ENCODE measurements at regions not wholly inside any gene's neighbourhood (a gene's known extent, or its start where the extent isn't known, plus 50 kb on each side); places are given as distances from the start of the nearest gene placed in this dataset.

GRCh38 chr7:38034062-38034908, 113.8 kb downstream of the EPDR1 start:
- Histone ChIP-seq H3K27ac (ENCODE audit: extremely low read depth, low read depth, low read length) (no peak overlapping the region), H3K4me3 (ENCODE audit: low read depth, low read length) (no peak overlapping the region), H3K4me1 (ENCODE audit: control insufficient read depth, insufficient read depth, low read length) (no peaks in the 10 kb centered on the region), H3K36me3 (ENCODE audit: control insufficient read depth in 2 of 2, insufficient read depth in 1 of 2, low read length in 2 of 2) (no peaks in the 10 kb centered on the region), H3K9me3 (ENCODE audit: control insufficient read depth, insufficient read depth, low read depth, low read length) (no peaks in the 10 kb centered on the region)
- CTCF ChIA-PET: no interaction called here
- TF ChIP-seq ZNF23 (tag by site-specific recombination; IDR thresholded peaks at IDR 0.05; ENCODE audit: borderline replicate concordance) (no peak), ZNF404 (tag by site-specific recombination; IDR thresholded peaks at IDR 0.05) (no peak), ZBTB48 (tag by site-specific recombination; IDR thresholded peaks at IDR 0.05) (no peak), ZFP3 (tag by site-specific recombination; IDR thresholded peaks at IDR 0.05; ENCODE audit: low read depth) (no peak), ZBTB20 (tag by site-specific recombination; IDR thresholded peaks at IDR 0.05) (no peak), ZNF266 (tag by site-specific recombination; IDR thresholded peaks at IDR 0.05; ENCODE audit: low read depth) (no peak), SCRT1 (tag by site-specific recombination; IDR thresholded peaks at IDR 0.05; ENCODE audit: borderline replicate concordance) (no peak), OSR2 (tag by site-specific recombination; IDR thresholded peaks at IDR 0.05) (peak; percentile 55; the same call in 1 of the 2 replicates), FEZF1 (tag by site-specific recombination; IDR thresholded peaks at IDR 0.05) (peak; percentile 29; the same call in 1 of the 2 replicates), ZNF768 (tag by site-specific recombination; IDR thresholded peaks at IDR 0.05) (no peak), ZNF473 (tag by site-specific recombination; IDR thresholded peaks at IDR 0.05) (no peak), ZNF280D (tag by site-specific recombination; IDR thresholded peaks at IDR 0.05) (no peak), KLF1 (tag by site-specific recombination; IDR thresholded peaks at IDR 0.05) (no peak)
- POLR2A ChIA-PET: interaction anchor here (0.5 kb wide), 1 partner anchor 875 kb away, joined by 7 read pairs; the partner anchor contains the start of gene VPS41

GRCh38 chr7:38040831-38041230, 120.4 kb downstream of the EPDR1 start:
- no peak overlapping the region for H3K27ac ChIP-seq (ENCODE audit: extremely low read depth, low read depth, low read length)
- CTCF ChIA-PET: interaction anchor here (0.8 kb wide), 1 partner anchor 19 kb away, joined by 3 read pairs; no protein-coding TSS in a partner anchor
- POLR2A ChIA-PET: no interaction called here
- TF ChIP-seq ZNF202 (tag by site-specific recombination; IDR thresholded peaks at IDR 0.05; ENCODE audit: borderline replicate concordance) (no peak), ZSCAN18 (tag by site-specific recombination; IDR thresholded peaks at IDR 0.05) (no peak), ZNF513 (tag by site-specific recombination; IDR thresholded peaks at IDR 0.05) (no peak), ZNF518A (tag by site-specific recombination; conservative IDR thresholded peaks at IDR 0.05; ENCODE audit: low read depth) (no peak), ZNF768 (tag by site-specific recombination; IDR thresholded peaks at IDR 0.05) (no peak), REST (tag by site-specific recombination; IDR thresholded peaks at IDR 0.05) (no peak), ZNF19 (tag by site-specific recombination; IDR thresholded peaks at IDR 0.05; ENCODE audit: low read depth) (no peak)

More at GRCh38 chr7:38040831-38041230, 120.4 kb downstream of the EPDR1 start:
- Histone ChIP-seq H3K4me1 (ENCODE audit: control insufficient read depth, insufficient read depth, low read length) (no peaks in the 10 kb centered on the region), H3K4me3 (ENCODE audit: low read depth, low read length) (no peak overlapping the region), H3K9me3 (ENCODE audit: control insufficient read depth, insufficient read depth, low read depth, low read length) (no peaks in the 10 kb centered on the region), H3K36me3 (ENCODE audit: control insufficient read depth in 2 of 2, insufficient read depth in 1 of 2, low read length in 2 of 2) (no peaks in the 10 kb centered on the region)

Data from HEK293 (cell line).